Ascending aorta (tissue), 2 donors: ENCODE measurements at regions not wholly inside any gene's neighbourhood (a gene's known extent, or its start where the extent isn't known, plus 50 kb on each side); places are given as distances from the start of the nearest gene placed in this dataset.

Experiments
- DNase-seq, 2 donors: peaks; one replicate each; pipeline ENCODE4 v3.0.0-alpha.2; 2019; ENCODE audit warnings: low spot score in 2 of 2
- H3K27ac ChIP-seq, 2 donors: fragments of 200-600 bp; sonication (generic); one replicate each; pipeline ENCODE4 v1.5.1; 2016 to 2017; ENCODE audit warnings: mild to moderate bottlenecking in 1 of 2
- H3K27me3 ChIP-seq: fragments of 200-600 bp; sonication (generic); one replicate; pipeline ENCODE4 v1.5.1; 2017
- H3K36me3 ChIP-seq, 2 donors: fragments of 200-600 bp; sonication (generic); one replicate each; pipeline ENCODE4 v1.5.1; 2016
- H3K4me1 ChIP-seq, 2 donors: fragments of 200-600 bp; sonication (generic); one replicate each; pipeline ENCODE4 v1.5.1; 2016 to 2017; ENCODE audit warnings: mild to moderate bottlenecking in 1 of 2
- H3K4me3 ChIP-seq, 2 donors: fragments of 200-600 bp; sonication (generic); one replicate each; pipeline ENCODE4 v1.5.1; 2016 to 2017; ENCODE audit warnings: mild to moderate bottlenecking in 1 of 2
- H3K9me3 ChIP-seq, 2 donors: fragments of 200-600 bp; sonication (generic); one replicate each; pipeline ENCODE4 v1.5.1; 2016
- intact Hi-C: fragments of 100-400 bp; cut with DNase I; formaldehyde crosslinking; loops from one replicate; pipeline ENCODE4 v1.15.1; 2023
- TF ChIP-seq, protein P1 (sequence below), 3 experiments: fragments of 200-600 bp in 2 of 3; fragments of 450-650 bp in 1 of 3; sonication (generic) in 2 of 3; IDR thresholded peaks; one replicate each; pipeline ENCODE4 v1.5.1; 2016 to 2019; ENCODE audit warnings: antibody characterized with exemption in 3 of 3, mild to moderate bottlenecking in 1 of 3, moderate library complexity in 1 of 3

DNA sequence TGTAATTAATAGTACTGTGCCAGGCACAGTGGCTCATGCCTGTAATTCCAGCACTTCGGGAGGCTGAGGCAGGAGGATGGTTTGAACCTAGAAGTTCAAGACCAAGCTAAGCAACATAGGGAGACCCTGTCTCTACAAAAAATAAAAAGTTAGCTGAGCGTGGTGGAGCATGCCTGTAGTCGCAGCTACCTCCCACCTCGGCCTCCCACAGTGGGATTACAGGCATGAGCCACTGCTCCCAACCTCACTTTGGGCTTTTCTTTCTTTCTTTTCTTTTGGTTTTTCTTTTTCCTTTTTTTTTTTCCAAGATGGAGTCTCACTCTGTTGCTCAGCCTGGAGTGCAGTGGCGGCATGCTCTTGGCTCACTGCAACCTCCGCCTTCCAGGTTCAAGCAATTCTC lies 137.8 kb downstream of the MRM1 start:
- no peak for DNase-seq
- Histone ChIP-seq H3K27ac (no peak overlapping the region), H3K4me3 (no peak overlapping the region), H3K36me3 (no peaks in the 10 kb centered on the region), H3K9me3 (no peaks in the 10 kb centered on the region), H3K27me3 (no peaks in the 10 kb centered on the region), H3K4me1 (no peaks in the 10 kb centered on the region)
- TF ChIP-seq, protein P1, sequence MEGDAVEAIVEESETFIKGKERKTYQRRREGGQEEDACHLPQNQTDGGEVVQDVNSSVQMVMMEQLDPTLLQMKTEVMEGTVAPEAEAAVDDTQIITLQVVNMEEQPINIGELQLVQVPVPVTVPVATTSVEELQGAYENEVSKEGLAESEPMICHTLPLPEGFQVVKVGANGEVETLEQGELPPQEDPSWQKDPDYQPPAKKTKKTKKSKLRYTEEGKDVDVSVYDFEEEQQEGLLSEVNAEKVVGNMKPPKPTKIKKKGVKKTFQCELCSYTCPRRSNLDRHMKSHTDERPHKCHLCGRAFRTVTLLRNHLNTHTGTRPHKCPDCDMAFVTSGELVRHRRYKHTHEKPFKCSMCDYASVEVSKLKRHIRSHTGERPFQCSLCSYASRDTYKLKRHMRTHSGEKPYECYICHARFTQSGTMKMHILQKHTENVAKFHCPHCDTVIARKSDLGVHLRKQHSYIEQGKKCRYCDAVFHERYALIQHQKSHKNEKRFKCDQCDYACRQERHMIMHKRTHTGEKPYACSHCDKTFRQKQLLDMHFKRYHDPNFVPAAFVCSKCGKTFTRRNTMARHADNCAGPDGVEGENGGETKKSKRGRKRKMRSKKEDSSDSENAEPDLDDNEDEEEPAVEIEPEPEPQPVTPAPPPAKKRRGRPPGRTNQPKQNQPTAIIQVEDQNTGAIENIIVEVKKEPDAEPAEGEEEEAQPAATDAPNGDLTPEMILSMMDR (IDR thresholded peaks at IDR 0.05) = no peak
- intact Hi-C loops = no loop called here

DNA sequence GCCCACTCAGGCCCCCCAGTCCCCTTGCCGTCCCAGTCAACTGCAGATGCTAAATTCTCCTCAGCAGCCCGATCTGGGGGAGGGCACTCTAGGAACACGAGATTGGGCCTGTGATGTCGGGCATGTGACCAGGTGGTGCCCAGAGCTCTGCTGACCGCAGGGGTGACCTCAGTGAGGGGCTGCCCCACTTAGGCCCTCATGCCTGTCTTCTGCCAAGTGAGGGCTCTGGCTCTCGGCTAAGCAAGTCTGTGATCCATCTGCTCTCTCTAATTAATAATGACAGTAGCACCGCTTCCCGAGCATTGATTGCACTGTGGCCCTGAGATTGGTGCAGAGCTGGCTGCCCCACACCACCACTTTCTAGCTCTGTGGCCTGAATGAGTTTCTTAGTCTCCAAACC lies 138.8 kb downstream of the MRM1 start:
- H3K36me3 ChIP-seq = no peaks in the 10 kb centered on the region
- TF ChIP-seq, protein P1 (IDR thresholded peaks at IDR 0.05) = no peak
- H3K27ac ChIP-seq = no peak overlapping the region
- no peak for DNase-seq
- H3K27me3 ChIP-seq = no peaks in the 10 kb centered on the region
- H3K9me3 ChIP-seq = no peaks in the 10 kb centered on the region
- H3K4me3 ChIP-seq = no peak overlapping the region
- intact Hi-C loops = no loop called here
- no peaks in the 10 kb centered on the region for H3K4me1 ChIP-seq

DNA sequence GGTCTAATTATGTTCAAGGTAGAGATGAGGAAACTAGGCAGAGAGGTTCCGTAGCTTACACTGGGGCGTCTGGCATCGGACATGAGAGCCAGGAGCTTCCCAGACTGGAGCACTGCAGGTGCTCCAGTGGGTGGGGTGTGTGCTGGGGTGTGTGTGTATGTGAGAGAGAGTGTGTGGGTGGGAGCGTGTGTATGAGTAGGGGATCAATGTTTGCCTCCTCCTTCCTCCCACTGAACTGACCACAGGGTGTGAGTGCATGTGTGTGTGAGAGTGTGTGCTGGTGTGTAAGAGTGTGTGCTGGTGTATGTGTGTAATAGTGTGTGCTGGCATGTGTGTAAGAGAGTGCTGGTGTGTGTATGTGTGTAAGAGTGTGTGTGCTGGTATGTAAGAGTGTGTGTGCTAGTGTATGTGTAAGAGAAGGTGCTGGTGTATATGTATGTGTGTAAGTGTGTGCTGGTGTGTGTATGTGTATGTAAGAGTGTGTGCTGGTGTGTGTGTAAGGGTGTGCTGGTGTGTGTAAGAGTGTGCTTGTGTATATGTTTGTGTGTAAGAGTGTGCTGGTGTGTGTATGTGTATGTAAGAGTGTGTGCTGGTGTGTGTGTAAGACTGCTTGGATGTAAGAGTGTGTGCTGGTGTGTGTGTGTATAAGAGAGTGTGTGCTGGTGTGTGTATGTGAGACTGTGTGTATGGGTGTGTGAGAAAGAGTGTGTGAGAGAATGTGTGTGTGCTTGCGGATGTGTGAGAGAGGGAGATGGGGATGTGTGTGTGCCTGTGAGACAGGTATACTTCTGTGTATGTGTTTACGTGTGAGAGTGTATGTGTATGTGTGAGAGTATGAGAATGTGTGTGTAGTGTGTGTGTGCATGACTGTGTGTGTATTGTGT lies 139.9 kb downstream of the MRM1 start:
- H3K27me3 ChIP-seq = no peaks in the 10 kb centered on the region
- no peak overlapping the region for H3K4me3 ChIP-seq
- no peaks in the 10 kb centered on the region for H3K9me3 ChIP-seq
- H3K4me1 ChIP-seq = no peaks in the 10 kb centered on the region
- H3K27ac ChIP-seq = no peak overlapping the region
- DNase-seq = no peak
- TF ChIP-seq, protein P1 (IDR thresholded peaks at IDR 0.05) = no peak
- no peaks in the 10 kb centered on the region for H3K36me3 ChIP-seq
- intact Hi-C loops = no loop called here

DNA sequence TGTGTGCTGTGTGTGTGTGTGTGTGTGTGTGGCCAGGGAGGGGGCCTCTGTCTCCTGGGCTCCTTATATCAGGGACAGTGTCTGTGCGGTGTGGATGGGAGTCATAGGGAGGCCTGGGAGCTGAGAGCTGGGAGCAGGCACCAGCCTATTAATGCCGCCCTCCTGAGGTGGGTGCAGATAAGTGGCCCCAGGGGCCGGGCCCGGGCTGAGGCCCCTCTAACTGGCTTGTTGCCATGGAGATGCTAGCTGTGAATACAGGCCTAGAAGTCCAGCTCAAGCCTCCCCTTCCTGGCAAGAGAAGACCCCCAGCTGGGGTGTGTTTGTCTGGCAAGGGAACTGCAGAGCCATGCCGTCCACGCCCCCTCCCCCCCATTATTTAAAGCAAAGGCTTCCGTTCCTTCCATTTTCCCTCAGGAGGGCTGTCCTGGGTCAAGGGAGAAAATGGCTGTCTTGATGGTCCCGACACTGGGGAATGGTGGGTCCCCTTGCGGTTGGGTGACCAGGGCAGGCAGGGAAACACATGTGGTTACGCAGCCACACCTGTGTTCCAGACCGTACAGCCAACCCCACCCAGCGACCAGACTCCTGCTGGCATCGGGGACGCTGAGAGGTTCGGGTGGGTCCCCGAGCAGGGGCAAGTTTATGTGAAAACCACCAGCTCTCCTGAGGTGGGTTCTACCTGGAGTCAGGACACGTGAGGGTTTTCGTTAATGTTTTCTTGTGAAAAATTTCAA lies 141.1 kb downstream of the MRM1 start:
- TF ChIP-seq, protein P1 (IDR thresholded peaks at IDR 0.05) = no peak
- no peaks in the 10 kb centered on the region for H3K4me1 ChIP-seq
- no peaks in the 10 kb centered on the region for H3K27me3 ChIP-seq
- no peak overlapping the region for H3K27ac ChIP-seq
- no peaks in the 10 kb centered on the region for H3K36me3 ChIP-seq
- intact Hi-C loops = no loop called here
- H3K4me3 ChIP-seq = no peak overlapping the region
- no peaks in the 10 kb centered on the region for H3K9me3 ChIP-seq
- DNase-seq = no peak

DNA sequence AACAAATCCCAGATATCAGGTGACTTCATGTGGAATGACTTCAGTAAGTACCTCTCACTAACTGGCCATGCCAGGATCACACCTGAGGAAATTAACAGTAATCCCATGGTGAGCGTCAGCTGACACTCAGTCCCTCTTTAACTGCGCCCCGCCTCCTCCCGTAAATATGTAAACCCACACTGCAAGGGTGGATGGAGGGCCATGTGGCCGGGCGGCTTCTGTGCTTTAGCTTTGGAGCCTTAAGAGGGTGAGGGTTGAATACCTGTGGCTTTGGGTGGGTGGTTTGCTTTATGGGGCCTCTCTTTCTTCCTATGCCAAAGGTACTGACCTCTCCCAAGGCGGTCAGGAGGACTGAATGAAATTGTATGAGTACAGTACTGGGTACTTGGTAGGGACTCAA lies 141.7 kb downstream of the MRM1 start:
- DNase-seq = no peak
- Histone ChIP-seq H3K27ac (no peak overlapping the region), H3K4me1 (no peaks in the 10 kb centered on the region), H3K9me3 (no peaks in the 10 kb centered on the region), H3K4me3 (no peak overlapping the region), H3K27me3 (no peaks in the 10 kb centered on the region), H3K36me3 (no peaks in the 10 kb centered on the region)
- intact Hi-C loops = no loop called here
- TF ChIP-seq, protein P1 (IDR thresholded peaks at IDR 0.05) = no peak
